ENCODE measurements at regions not wholly inside any gene's neighbourhood (a gene's known extent, or its start where the extent isn't known, plus 50 kb on each side); places are given as distances from the start of the nearest gene placed in this dataset.
A peak's percentile ranks its signal among the peaks of the same experiment; 100 is the strongest.

DNA sequence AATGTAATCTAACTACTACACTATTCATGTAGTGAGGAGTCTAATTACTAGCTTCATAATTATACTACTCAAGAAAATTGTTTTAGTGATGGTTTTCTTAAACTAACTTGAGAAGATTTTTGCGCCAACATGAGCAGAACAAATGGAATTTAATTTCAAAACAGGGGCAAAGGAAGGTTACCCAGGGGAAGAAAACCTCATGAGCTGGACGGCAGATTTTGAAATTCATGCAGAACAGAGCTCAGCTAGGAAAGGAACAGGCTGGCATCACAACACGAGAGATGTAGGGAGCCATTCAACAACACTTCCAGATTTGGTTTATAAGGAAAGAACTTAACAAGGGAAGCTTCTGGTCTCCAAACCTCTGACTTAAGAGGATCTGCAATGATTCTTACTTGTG, 235.3 kb upstream of the PRKCQ start:
- Histone ChIP-seq H3K27ac (ENCODE audit: low read depth) (no peak overlapping the region), H3K36me3 (ENCODE audit: insufficient read depth) (peaks cover 13% of the 10 kb centered on the region; the same call in 1 of the 2 replicates), H3K4me1 (ENCODE audit: insufficient read depth) (peaks cover 35% of the 10 kb centered on the region), H3K9me2 (ENCODE audit: insufficient read depth) (peaks cover 7% of the 10 kb centered on the region; the same call in 1 of the 2 replicates), H4K20me1 (replicated peaks; ENCODE audit: insufficient read depth) (no peaks in the 10 kb centered on the region), H3K79me2 (replicated peaks; ENCODE audit: insufficient read depth) (no peaks in the 10 kb centered on the region), H3K27me3 (ENCODE audit: insufficient read depth) (no peaks in the 10 kb centered on the region), H3K4me3 (no peak overlapping the region), H2AFZ (no peak overlapping the region), H3K4me2 (no peak overlapping the region), H3F3A (replicated peaks; ENCODE audit: low read depth) (no peaks in the 10 kb centered on the region)
- no peak overlapping the region for H3K27ac Mint-ChIP-seq
- peaks cover 15% of the 10 kb centered on the region for H3K9me3 Mint-ChIP-seq
- no peak overlapping the region for H3K4me3 Mint-ChIP-seq
- H3K4me1 Mint-ChIP-seq: peaks cover 23% of the 10 kb centered on the region
- H3K36me3 Mint-ChIP-seq (ENCODE audit: low read depth): peaks cover 14% of the 10 kb centered on the region
- DNase-seq (ENCODE audit: low spot score) (no peak), ATAC-seq (no peak)
- peaks cover 3% of the 10 kb centered on the region for H3K27me3 Mint-ChIP-seq (ENCODE audit: insufficient read depth, low read depth, poor library complexity)
- TF ChIP-seq ZNF114 (CRISPR knock-in tag; IDR thresholded peaks at IDR 0.05) (no peak), POLR2AphosphoS5 (IDR thresholded peaks at IDR 0.05; ENCODE audit: low read depth) (no peak)
- TF ChIP-seq, protein P1, sequence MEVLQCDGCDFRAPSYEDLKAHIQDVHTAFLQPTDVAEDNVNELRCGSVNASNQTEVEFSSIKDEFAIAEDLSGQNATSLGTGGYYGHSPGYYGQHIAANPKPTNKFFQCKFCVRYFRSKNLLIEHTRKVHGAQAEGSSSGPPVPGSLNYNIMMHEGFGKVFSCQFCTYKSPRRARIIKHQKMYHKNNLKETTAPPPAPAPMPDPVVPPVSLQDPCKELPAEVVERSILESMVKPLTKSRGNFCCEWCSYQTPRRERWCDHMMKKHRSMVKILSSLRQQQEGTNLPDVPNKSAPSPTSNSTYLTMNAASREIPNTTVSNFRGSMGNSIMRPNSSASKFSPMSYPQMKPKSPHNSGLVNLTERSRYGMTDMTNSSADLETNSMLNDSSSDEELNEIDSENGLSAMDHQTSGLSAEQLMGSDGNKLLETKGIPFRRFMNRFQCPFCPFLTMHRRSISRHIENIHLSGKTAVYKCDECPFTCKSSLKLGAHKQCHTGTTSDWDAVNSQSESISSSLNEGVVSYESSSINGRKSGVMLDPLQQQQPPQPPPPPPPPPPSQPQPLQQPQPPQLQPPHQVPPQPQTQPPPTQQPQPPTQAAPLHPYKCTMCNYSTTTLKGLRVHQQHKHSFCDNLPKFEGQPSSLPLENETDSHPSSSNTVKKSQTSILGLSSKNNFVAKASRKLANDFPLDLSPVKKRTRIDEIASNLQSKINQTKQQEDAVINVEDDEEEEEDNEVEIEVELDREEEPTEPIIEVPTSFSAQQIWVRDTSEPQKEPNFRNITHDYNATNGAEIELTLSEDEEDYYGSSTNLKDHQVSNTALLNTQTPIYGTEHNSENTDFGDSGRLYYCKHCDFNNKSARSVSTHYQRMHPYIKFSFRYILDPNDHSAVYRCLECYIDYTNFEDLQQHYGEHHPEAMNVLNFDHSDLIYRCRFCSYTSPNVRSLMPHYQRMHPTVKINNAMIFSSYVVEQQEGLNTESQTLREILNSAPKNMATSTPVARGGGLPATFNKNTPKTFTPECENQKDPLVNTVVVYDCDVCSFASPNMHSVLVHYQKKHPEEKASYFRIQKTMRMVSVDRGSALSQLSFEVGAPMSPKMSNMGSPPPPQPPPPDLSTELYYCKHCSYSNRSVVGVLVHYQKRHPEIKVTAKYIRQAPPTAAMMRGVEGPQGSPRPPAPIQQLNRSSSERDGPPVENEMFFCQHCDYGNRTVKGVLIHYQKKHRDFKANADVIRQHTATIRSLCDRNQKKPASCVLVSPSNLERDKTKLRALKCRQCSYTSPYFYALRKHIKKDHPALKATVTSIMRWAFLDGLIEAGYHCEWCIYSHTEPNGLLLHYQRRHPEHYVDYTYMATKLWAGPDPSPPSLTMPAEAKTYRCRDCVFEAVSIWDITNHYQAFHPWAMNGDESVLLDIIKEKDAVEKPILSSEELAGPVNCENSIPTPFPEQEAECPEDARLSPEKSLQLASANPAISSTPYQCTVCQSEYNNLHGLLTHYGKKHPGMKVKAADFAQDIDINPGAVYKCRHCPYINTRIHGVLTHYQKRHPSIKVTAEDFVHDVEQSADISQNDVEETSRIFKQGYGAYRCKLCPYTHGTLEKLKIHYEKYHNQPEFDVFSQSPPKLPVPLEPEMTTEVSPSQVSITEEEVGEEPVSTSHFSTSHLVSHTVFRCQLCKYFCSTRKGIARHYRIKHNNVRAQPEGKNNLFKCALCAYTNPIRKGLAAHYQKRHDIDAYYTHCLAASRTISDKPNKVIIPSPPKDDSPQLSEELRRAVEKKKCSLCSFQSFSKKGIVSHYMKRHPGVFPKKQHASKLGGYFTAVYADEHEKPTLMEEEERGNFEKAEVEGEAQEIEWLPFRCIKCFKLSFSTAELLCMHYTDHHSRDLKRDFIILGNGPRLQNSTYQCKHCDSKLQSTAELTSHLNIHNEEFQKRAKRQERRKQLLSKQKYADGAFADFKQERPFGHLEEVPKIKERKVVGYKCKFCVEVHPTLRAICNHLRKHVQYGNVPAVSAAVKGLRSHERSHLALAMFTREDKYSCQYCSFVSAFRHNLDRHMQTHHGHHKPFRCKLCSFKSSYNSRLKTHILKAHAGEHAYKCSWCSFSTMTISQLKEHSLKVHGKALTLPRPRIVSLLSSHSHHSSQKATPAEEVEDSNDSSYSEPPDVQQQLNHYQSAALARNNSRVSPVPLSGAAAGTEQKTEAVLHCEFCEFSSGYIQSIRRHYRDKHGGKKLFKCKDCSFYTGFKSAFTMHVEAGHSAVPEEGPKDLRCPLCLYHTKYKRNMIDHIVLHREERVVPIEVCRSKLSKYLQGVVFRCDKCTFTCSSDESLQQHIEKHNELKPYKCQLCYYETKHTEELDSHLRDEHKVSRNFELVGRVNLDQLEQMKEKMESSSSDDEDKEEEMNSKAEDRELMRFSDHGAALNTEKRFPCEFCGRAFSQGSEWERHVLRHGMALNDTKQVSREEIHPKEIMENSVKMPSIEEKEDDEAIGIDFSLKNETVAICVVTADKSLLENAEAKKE (CRISPR knock-in tag; IDR thresholded peaks at IDR 0.05): no peak

DNA sequence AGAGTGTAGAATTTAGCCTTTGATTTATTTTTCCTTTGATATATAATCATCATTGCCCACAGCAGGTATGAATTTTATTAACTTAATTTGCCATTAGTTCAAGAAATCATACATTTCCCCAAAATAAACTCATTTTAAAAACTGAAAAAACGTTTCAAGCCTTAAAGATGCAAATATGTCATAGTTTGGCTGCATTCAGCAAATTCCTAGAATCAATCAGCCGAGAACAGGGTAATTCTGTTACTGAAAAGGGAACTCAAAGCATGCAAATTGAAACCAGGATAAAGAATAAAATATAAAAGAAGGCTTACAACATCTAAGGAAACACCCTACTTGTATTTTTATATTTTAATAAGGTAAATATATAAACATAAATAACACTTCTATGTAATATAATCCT, 233.8 kb upstream of the PRKCQ start:
- H4K20me1 ChIP-seq (replicated peaks; ENCODE audit: insufficient read depth): no peaks in the 10 kb centered on the region
- H3K4me3 Mint-ChIP-seq: no peak overlapping the region
- no peak overlapping the region for H3K4me3 ChIP-seq
- H2AFZ ChIP-seq: no peak overlapping the region
- H3K4me1 ChIP-seq (ENCODE audit: insufficient read depth): peaks cover 29% of the 10 kb centered on the region
- H3K27me3 ChIP-seq (ENCODE audit: insufficient read depth): no peaks in the 10 kb centered on the region
- H3K27me3 Mint-ChIP-seq (ENCODE audit: insufficient read depth, low read depth, poor library complexity): peaks cover 3% of the 10 kb centered on the region
- H3K27ac ChIP-seq (ENCODE audit: low read depth): peak overlapping the region; percentile 71; the same call in 1 of the 2 replicates
- peaks cover 18% of the 10 kb centered on the region; the same call in 1 of the 2 replicates for H3K36me3 ChIP-seq (ENCODE audit: insufficient read depth)
- DNase-seq (ENCODE audit: low spot score) (no peak), ATAC-seq (no peak)
- peaks cover 23% of the 10 kb centered on the region for H3K4me1 Mint-ChIP-seq
- no peaks in the 10 kb centered on the region for H3K79me2 ChIP-seq (replicated peaks; ENCODE audit: insufficient read depth)
- H3K36me3 Mint-ChIP-seq (ENCODE audit: low read depth): peaks cover 28% of the 10 kb centered on the region
- peak overlapping the region; percentile 37; the same call in 1 of the 2 replicates for H3K4me2 ChIP-seq
- H3K27ac Mint-ChIP-seq: no peak overlapping the region
- peaks cover 7% of the 10 kb centered on the region; the same call in 1 of the 2 replicates for H3K9me2 ChIP-seq (ENCODE audit: insufficient read depth)
- peaks cover 29% of the 10 kb centered on the region for H3K9me3 Mint-ChIP-seq
- no peaks in the 10 kb centered on the region for H3F3A ChIP-seq (replicated peaks; ENCODE audit: low read depth)
- TF ChIP-seq JUNB (IDR thresholded peaks at IDR 0.05; ENCODE audit: unreplicated experiment) (no peak), POLR2AphosphoS5 (IDR thresholded peaks at IDR 0.05; ENCODE audit: low read depth) (no peak), EZH2phosphoT487 (IDR thresholded peaks at IDR 0.05; ENCODE audit: unreplicated experiment) (no peak), EZH2 (IDR thresholded peaks at IDR 0.05; ENCODE audit: low read depth, unreplicated experiment) (no peak), ZNF114 (CRISPR knock-in tag; IDR thresholded peaks at IDR 0.05) (no peak), CREB1 (CRISPR knock-in tag; IDR thresholded peaks at IDR 0.05; ENCODE audit: low read depth) (no peak), STAT1 (IDR thresholded peaks at IDR 0.05; ENCODE audit: unreplicated experiment) (no peak), NANOG (IDR thresholded peaks at IDR 0.05; ENCODE audit: borderline replicate concordance) (no peak)
- TF ChIP-seq, protein P2, sequence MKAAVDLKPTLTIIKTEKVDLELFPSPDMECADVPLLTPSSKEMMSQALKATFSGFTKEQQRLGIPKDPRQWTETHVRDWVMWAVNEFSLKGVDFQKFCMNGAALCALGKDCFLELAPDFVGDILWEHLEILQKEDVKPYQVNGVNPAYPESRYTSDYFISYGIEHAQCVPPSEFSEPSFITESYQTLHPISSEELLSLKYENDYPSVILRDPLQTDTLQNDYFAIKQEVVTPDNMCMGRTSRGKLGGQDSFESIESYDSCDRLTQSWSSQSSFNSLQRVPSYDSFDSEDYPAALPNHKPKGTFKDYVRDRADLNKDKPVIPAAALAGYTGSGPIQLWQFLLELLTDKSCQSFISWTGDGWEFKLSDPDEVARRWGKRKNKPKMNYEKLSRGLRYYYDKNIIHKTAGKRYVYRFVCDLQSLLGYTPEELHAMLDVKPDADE (IDR thresholded peaks at IDR 0.05): no peak
- TF ChIP-seq, protein P3, sequence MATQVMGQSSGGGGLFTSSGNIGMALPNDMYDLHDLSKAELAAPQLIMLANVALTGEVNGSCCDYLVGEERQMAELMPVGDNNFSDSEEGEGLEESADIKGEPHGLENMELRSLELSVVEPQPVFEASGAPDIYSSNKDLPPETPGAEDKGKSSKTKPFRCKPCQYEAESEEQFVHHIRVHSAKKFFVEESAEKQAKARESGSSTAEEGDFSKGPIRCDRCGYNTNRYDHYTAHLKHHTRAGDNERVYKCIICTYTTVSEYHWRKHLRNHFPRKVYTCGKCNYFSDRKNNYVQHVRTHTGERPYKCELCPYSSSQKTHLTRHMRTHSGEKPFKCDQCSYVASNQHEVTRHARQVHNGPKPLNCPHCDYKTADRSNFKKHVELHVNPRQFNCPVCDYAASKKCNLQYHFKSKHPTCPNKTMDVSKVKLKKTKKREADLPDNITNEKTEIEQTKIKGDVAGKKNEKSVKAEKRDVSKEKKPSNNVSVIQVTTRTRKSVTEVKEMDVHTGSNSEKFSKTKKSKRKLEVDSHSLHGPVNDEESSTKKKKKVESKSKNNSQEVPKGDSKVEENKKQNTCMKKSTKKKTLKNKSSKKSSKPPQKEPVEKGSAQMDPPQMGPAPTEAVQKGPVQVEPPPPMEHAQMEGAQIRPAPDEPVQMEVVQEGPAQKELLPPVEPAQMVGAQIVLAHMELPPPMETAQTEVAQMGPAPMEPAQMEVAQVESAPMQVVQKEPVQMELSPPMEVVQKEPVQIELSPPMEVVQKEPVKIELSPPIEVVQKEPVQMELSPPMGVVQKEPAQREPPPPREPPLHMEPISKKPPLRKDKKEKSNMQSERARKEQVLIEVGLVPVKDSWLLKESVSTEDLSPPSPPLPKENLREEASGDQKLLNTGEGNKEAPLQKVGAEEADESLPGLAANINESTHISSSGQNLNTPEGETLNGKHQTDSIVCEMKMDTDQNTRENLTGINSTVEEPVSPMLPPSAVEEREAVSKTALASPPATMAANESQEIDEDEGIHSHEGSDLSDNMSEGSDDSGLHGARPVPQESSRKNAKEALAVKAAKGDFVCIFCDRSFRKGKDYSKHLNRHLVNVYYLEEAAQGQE (IDR thresholded peaks at IDR 0.05; ENCODE audit: unreplicated experiment): no peak
